SU-DHL-6 (cell line): ENCODE measurements at regions not wholly inside any gene's neighbourhood (a gene's known extent, or its start where the extent isn't known, plus 50 kb on each side); places are given as distances from the start of the nearest gene placed in this dataset.

Source experiments
- H2AFZ ChIP-seq: fragments of 200-600 bp; sonication (generic); 2 replicates; pipeline ENCODE4 v1.6.1; 2014; ENCODE audit warnings: low read depth, mild to moderate bottlenecking, moderate library complexity, mixed read lengths, antibody characterized with exemption, low read length; ENCODE audit not compliant: severe bottlenecking
- H3F3A ChIP-seq: fragments of 200-600 bp; shearing (Covaris generic); 2 replicates; pipeline ENCODE4 v1.6.0; 2016; ENCODE audit warnings: antibody characterized with exemption, mild to moderate bottlenecking; ENCODE audit not compliant: insufficient read depth
- H3K27ac ChIP-seq: fragments of 200-600 bp; sonication (generic); 2 replicates; pipeline ENCODE4 v1.5.1; 2016; ENCODE audit warnings: low read depth, mild to moderate bottlenecking, low read length, moderate library complexity, mixed read lengths
- H3K27me3 ChIP-seq: fragments of 200-600 bp; sonication (generic), shearing (Covaris generic); 2 replicates; pipeline ENCODE4 v1.6.0; 2014; ENCODE audit warnings: mild to moderate bottlenecking, low read length
- H3K36me3 ChIP-seq: fragments of 200-600 bp; sonication (generic); 2 replicates; pipeline ENCODE4 v1.6.1; 2014; ENCODE audit warnings: mild to moderate bottlenecking, low read length, mixed read lengths
- H3K4me2 ChIP-seq: fragments of 300-600, 200-600 bp; shearing (Covaris generic), sonication (generic); 2 replicates; pipeline ENCODE4 v1.6.0; 2014; ENCODE audit warnings: low read length, low read depth, mild to moderate bottlenecking; ENCODE audit not compliant: poor library complexity, severe bottlenecking
- H3K4me3 ChIP-seq: fragments of 200-600 bp; sonication (generic); 2 replicates; pipeline ENCODE4 v1.5.1; 2014; ENCODE audit warnings: antibody characterized with exemption, low read length, mild to moderate bottlenecking, mixed read lengths; ENCODE audit not compliant: insufficient read depth, poor library complexity, severe bottlenecking
- H3K79me2 ChIP-seq: fragments of 200-600 bp; sonication (generic); 2 replicates; pipeline ENCODE4 v1.6.1; 2014; ENCODE audit warnings: mild to moderate bottlenecking, low read length, moderate library complexity; ENCODE audit not compliant: insufficient read depth
- H3K9ac ChIP-seq: fragments of 200-600 bp; sonication (generic); 2 replicates; pipeline ENCODE4 v1.7.0; 2014; ENCODE audit warnings: mild to moderate bottlenecking, low read length
- H3K9me2 ChIP-seq: fragments of 200-600 bp; sonication (generic); replicated peaks from 2 replicates; pipeline ENCODE4 v1.6.1; 2014; ENCODE audit warnings: low read length; ENCODE audit not compliant: insufficient read depth
- H3K9me3 ChIP-seq: fragments of 200-600 bp; sonication (generic); 2 replicates; pipeline ENCODE4 v1.6.1; 2014; ENCODE audit warnings: low read length, mixed read lengths; ENCODE audit not compliant: insufficient read depth
- H4K20me1 ChIP-seq: fragments of 200-600 bp; sonication (generic); 2 replicates; pipeline ENCODE4 v1.6.1; 2014; ENCODE audit warnings: low read depth, mild to moderate bottlenecking, antibody characterized with exemption, low read length, moderate library complexity, mixed read lengths
- CTCF ChIP-seq: fragments of 200-600 bp; sonication (generic); IDR thresholded peaks from one replicate; pipeline ENCODE4 v1.5.1; 2017; ENCODE audit warnings: antibody characterized with exemption, mild to moderate bottlenecking, low read length, moderate library complexity; ENCODE audit not compliant: insufficient read depth, poor library complexity, severe bottlenecking
- EZH2phosphoT487 ChIP-seq: fragments of 200-600 bp; sonication (generic), shearing (Covaris generic); conservative IDR thresholded peaks from 2 replicates; pipeline ENCODE4 v1.6.1; 2018; ENCODE audit warnings: mild to moderate bottlenecking, antibody characterized with exemption, low read length, moderate library complexity, mixed read lengths

GRCh38 chr14:34374998-34375740 is 86.9 kb downstream of the SPTSSA start:
- H3K4me3 ChIP-seq: no peak overlapping the region
- H3K4me2 ChIP-seq: no peak overlapping the region
- no peak overlapping the region for H3K9ac ChIP-seq
- H3K79me2 ChIP-seq: no peaks in the 10 kb centered on the region
- no peaks in the 10 kb centered on the region for H3K9me2 ChIP-seq
- H3F3A ChIP-seq: no peaks in the 10 kb centered on the region
- no peak for TF ChIP-seq CTCF
- TF ChIP-seq EZH2phosphoT487: no peak
- no peaks in the 10 kb centered on the region for H3K27me3 ChIP-seq
- no peak overlapping the region for H2AFZ ChIP-seq
- H4K20me1 ChIP-seq: no peaks in the 10 kb centered on the region
- no peaks in the 10 kb centered on the region for H3K36me3 ChIP-seq
- no peak overlapping the region for H3K27ac ChIP-seq
- H3K9me3 ChIP-seq: no peaks in the 10 kb centered on the region

- no peaks in the 10 kb centered on the region for H3K9me3 ChIP-seq
- no peak overlapping the region for H2AFZ ChIP-seq
- TF ChIP-seq CTCF (no peak), EZH2phosphoT487 (no peak)
- H3K36me3 ChIP-seq: no peaks in the 10 kb centered on the region
- H3K4me3 ChIP-seq: no peak overlapping the region
- H3K79me2 ChIP-seq: no peaks in the 10 kb centered on the region
- H3F3A ChIP-seq: no peaks in the 10 kb centered on the region
- H3K4me2 ChIP-seq: no peak overlapping the region
- no peaks in the 10 kb centered on the region for H3K9me2 ChIP-seq
- H3K27ac ChIP-seq: no peak overlapping the region
- H3K27me3 ChIP-seq: no peaks in the 10 kb centered on the region
- no peak overlapping the region for H3K9ac ChIP-seq
- H4K20me1 ChIP-seq: no peaks in the 10 kb centered on the region
These were observed 88.8 kb downstream of the SPTSSA start for GRCh38 chr14:34373191-34373590.

GRCh38 chr14:34372786-34373185 is 89.3 kb downstream of the SPTSSA start:
- Histone ChIP-seq H3F3A (no peaks in the 10 kb centered on the region), H3K27ac (no peak overlapping the region), H2AFZ (no peak overlapping the region), H3K9me3 (no peaks in the 10 kb centered on the region), H3K9me2 (no peaks in the 10 kb centered on the region), H3K4me3 (no peak overlapping the region), H4K20me1 (no peaks in the 10 kb centered on the region), H3K79me2 (no peaks in the 10 kb centered on the region), H3K4me2 (no peak overlapping the region), H3K27me3 (no peaks in the 10 kb centered on the region), H3K9ac (no peak overlapping the region), H3K36me3 (no peaks in the 10 kb centered on the region)
- no peak for TF ChIP-seq EZH2phosphoT487
- TF ChIP-seq CTCF: no peak
